ENCODE measurements at regions not wholly inside any gene's neighbourhood (a gene's known extent, or its start where the extent isn't known, plus 50 kb on each side); places are given as distances from the start of the nearest gene placed in this dataset.
"Not testable (repeated sequence)": the region's sequence is repeated elsewhere in the genome, so short reads cannot be mapped to it uniquely, and the experiment has no call there.

DNA sequence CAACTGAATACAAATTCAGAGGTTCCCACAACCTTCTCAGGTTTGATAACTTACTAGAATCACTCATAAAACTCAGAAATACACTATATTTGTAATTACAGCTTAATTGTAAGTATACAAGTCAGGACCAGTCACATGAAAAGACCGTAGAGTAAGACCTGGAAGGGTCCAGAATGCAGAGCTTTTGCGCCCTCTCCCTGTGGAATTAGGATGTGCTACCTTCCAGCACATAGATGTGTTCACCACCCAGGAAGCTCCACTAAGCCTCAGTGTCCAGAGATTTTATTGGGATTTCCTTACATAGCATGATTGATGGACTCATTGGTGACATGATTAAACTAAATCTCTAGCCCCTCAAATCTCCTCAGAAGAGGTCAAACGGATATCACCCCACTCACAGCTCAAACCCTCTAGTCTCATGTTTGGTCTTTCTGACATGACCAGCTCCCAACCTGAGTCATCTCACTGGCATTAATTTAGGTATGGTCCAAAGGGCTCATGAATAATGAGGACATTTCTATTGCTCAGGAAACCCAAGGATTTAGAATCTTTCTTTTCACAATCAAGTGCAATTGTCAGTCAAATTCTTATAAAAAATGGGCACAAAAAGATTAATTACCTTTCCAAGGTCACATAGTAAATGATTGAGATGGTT is 77.2 kb upstream of the UBASH3B start:
- no peak overlapping the region for H3K27ac Mint-ChIP-seq
- H3K36me3 Mint-ChIP-seq (ENCODE audit: low read depth): no peaks in the 10 kb centered on the region
- TF ChIP-seq, protein P1, sequence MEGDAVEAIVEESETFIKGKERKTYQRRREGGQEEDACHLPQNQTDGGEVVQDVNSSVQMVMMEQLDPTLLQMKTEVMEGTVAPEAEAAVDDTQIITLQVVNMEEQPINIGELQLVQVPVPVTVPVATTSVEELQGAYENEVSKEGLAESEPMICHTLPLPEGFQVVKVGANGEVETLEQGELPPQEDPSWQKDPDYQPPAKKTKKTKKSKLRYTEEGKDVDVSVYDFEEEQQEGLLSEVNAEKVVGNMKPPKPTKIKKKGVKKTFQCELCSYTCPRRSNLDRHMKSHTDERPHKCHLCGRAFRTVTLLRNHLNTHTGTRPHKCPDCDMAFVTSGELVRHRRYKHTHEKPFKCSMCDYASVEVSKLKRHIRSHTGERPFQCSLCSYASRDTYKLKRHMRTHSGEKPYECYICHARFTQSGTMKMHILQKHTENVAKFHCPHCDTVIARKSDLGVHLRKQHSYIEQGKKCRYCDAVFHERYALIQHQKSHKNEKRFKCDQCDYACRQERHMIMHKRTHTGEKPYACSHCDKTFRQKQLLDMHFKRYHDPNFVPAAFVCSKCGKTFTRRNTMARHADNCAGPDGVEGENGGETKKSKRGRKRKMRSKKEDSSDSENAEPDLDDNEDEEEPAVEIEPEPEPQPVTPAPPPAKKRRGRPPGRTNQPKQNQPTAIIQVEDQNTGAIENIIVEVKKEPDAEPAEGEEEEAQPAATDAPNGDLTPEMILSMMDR (IDR thresholded peaks at IDR 0.05): no peak
- peaks cover 19% of the 10 kb centered on the region for H3K9me3 Mint-ChIP-seq
- DNase-seq: no peak
- H3K4me1 Mint-ChIP-seq: peaks cover 14% of the 10 kb centered on the region
- no peak overlapping the region for H3K4me3 Mint-ChIP-seq
- peaks cover 4% of the 10 kb centered on the region for H3K27me3 Mint-ChIP-seq (ENCODE audit: low read depth, poor library complexity)

DNA sequence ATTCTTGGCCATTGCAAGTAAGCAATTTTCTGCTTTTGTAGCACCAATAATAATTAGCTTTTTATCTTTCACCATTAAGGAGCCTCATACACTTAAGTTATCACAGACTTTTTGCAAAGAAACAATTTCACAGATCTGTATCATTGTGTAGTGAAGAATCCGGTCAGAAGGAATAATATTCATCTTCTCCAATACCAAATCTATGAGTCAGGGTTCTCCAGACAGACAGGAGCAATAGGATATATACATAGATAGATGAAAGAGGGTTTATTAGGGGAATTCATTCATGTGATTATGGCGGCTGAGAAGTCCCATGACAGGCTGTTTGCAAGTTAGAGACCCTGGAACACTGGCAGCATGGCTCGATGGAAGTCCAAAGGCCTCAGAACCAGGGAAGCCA is 82.9 kb upstream of the UBASH3B start:
- no peak overlapping the region for H3K27ac Mint-ChIP-seq
- no peaks in the 10 kb centered on the region for H3K4me1 Mint-ChIP-seq
- H3K27me3 Mint-ChIP-seq (ENCODE audit: low read depth, poor library complexity): peaks cover 22% of the 10 kb centered on the region
- no peaks in the 10 kb centered on the region for H3K36me3 Mint-ChIP-seq (ENCODE audit: low read depth)
- DNase-seq: no peak
- H3K9me3 Mint-ChIP-seq: no peaks in the 10 kb centered on the region
- TF ChIP-seq, protein P1 (IDR thresholded peaks at IDR 0.05): no peak
- no peak overlapping the region for H3K4me3 Mint-ChIP-seq

DNA sequence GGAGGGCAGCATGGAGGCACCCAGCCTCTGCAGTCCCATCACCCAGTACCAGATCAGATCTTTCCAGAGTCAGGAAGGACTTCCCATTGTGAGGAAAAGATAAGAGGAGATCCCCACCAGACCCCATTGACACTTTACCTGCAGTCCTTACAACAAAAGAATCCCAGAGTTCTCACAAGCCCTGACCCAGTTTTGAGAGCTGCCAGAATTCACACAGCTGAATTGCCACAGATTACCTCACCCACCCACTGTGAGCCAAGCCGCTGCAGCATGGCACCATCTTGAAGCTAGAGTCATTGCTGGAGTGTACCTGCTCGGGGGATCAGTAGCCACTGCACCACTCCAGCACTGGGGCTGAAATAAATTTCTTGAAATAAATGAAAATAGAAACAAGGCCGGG is 91.8 kb upstream of the UBASH3B start:
- TF ChIP-seq, protein P1 (IDR thresholded peaks at IDR 0.05): no peak
- H3K36me3 Mint-ChIP-seq (ENCODE audit: low read depth): no peaks in the 10 kb centered on the region
- no peaks in the 10 kb centered on the region for H3K4me1 Mint-ChIP-seq
- H3K4me3 Mint-ChIP-seq: no peak overlapping the region
- peaks cover 17% of the 10 kb centered on the region for H3K27me3 Mint-ChIP-seq (ENCODE audit: low read depth, poor library complexity)
- H3K27ac Mint-ChIP-seq: no peak overlapping the region
- H3K9me3 Mint-ChIP-seq: peaks cover 4% of the 10 kb centered on the region
- no peak for DNase-seq

DNA sequence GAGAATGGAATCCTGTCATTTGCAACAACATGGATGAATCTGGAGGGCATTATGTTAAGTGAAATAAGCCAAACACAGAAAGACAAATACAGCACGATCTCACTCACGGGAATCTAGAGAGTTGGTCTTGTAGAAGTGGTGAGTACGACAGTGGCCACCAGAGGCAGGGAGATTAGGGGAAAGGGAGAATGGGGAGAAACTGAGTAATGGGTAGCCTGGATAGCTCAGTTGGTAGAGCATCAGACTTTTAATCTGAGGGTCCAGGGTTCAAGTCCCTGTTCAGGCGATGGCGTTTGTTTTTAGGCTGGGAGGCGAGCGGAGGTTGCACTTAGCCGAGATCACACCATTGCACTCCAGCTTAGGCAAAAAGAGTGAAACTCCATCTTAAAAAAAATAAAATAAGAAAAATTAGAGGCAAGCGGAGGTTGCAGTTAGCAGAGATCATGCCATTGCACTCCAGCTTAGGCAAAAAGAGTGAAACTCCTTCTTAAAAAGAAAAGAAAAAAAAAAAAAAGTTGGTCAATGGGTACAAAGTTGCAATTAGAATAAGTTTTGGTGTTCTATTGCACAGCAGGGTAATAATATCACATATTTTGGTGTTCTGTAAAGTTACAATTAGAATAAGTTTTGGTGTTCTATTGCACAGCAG is 95.7 kb upstream of the UBASH3B start:
- TF ChIP-seq, protein P1 (IDR thresholded peaks at IDR 0.05): no peak
- Mint-ChIP-seq H3K9me3 (peaks cover 12% of the 10 kb centered on the region), H3K36me3 (ENCODE audit: low read depth) (no peaks in the 10 kb centered on the region), H3K4me3 (no peak overlapping the region), H3K27ac (no peak overlapping the region), H3K4me1 (peaks cover 5% of the 10 kb centered on the region), H3K27me3 (ENCODE audit: low read depth, poor library complexity) (peaks cover 7% of the 10 kb centered on the region)
- no peak for DNase-seq

DNA sequence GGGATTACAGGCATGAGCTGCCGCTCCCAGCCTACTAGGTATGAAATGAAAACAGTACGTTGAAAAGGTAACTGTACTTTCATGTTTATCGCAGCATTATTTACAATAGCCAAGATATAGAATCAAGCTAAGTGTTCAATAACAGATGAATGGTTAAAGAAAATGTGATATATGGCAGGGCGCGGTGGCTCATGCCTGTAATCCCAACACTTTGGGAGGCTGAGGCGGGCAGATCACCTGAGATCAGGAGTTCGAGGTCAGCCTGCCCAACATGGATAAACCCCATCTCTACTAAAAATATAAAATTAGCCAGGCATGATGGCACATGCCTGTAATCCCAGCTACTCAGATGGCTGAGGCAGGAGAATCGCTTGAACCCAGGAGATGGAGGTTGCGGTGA is 96.3 kb upstream of the UBASH3B start:
- peaks cover 12% of the 10 kb centered on the region for H3K9me3 Mint-ChIP-seq
- not testable (repeated sequence) for H3K36me3 Mint-ChIP-seq (ENCODE audit: low read depth); H3K4me3 Mint-ChIP-seq; H3K27me3 Mint-ChIP-seq (ENCODE audit: low read depth, poor library complexity); H3K4me1 Mint-ChIP-seq; DNase-seq; H3K27ac Mint-ChIP-seq

DNA sequence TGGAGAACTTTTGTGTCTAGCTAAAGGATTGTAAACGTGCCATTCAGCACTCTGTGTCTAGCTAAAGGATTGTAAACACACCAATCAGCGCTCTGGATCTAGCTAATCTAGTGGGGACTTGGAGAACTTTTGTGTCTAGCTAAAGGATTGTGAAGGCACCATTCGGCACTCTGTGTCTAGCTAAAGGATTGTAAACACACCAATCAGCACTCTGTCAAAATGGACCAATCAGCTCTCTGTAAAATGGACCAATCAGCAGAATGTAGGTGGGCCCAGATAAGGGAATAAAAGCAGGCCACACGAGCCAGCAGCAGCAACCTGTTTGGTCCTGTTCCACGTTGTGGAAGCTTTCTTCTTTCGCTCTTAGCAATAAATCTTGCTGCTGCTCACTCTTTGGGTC is 98.4 kb upstream of the UBASH3B start:
- H3K9me3 Mint-ChIP-seq: peaks cover 12% of the 10 kb centered on the region

DNA sequence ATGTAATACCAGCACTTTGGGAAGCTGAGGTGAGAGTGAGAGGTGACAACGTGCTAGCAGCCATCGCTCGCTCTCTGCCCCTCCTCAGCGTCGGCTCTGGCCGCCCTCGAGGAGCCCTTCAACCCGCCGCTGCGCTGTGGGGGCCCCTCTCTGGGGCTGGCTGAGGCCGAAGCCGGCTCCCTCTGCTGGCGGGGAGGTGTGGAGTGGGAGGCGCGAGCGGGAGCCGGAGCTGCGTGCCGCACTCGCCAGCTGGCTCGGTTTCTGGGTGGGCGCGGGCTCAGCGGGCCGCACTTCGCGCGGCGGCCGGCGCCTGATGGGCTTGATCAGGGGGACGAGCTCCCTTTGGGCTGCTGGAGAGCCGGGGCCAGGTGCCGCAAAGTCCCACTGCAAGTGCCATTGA is 98.9 kb upstream of the UBASH3B start:
- Mint-ChIP-seq H3K9me3 (peaks cover 12% of the 10 kb centered on the region), H3K36me3 (ENCODE audit: low read depth) (no peaks in the 10 kb centered on the region), H3K4me3 (peak overlapping the region; percentile 64), H3K27me3 (ENCODE audit: low read depth, poor library complexity) (no peaks in the 10 kb centered on the region), H3K27ac (no peak overlapping the region), H3K4me1 (peaks cover 5% of the 10 kb centered on the region)
- TF ChIP-seq, protein P1 (IDR thresholded peaks at IDR 0.05): peak; percentile 34
- peak; percentile 78 for DNase-seq

More for the DNA sequence above, 98.4 kb upstream of the UBASH3B start:
- H3K36me3 Mint-ChIP-seq (ENCODE audit: low read depth); DNase-seq; H3K27ac Mint-ChIP-seq; H3K4me1 Mint-ChIP-seq; H3K27me3 Mint-ChIP-seq (ENCODE audit: low read depth, poor library complexity): not testable (repeated sequence)
- H3K4me3 Mint-ChIP-seq: peak overlapping the region; percentile 64
